NB4 (cell line): ENCODE measurements at regions not wholly inside any gene's neighbourhood (a gene's known extent, or its start where the extent isn't known, plus 50 kb on each side); places are given as distances from the start of the nearest gene placed in this dataset.

Experiments used
- CTCF ChIP-seq: IDR thresholded peaks from one replicate; pipeline ENCODE4 v1.5.1; 2012; ENCODE audit warnings: low read depth, low read length
- MYC ChIP-seq: IDR thresholded peaks from 2 replicates; pipeline ENCODE4 v1.6.1; 2011; ENCODE audit warnings: low read depth, low read length

DNA sequence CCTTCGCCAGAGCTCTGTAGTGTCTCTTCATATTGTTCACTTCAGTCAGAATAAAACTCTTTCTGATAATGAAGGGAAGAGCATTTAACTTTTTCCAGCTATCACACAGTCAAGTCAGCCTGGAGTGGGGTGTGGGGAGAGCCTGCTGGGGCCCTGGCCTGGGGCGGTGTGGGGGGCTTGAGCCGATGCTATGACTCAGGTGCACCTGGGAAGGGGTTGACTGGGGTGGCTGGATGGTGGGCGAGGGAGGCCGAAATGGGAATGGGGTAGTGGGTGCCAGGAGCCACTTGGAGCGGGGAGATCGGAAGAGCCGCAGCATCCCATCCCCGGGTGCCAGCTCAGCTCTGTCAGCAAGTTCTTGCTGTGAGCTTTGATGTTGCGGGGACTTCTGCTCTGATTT lies 100.9 kb downstream of the NXPE2 start:
- TF ChIP-seq CTCF (no peak), MYC (no peak)
